Iris pigment epithelial cell (primary cell): ENCODE measurements at regions not wholly inside any gene's neighbourhood (a gene's known extent, or its start where the extent isn't known, plus 50 kb on each side); places are given as distances from the start of the nearest gene placed in this dataset.

Experiments used
- DNase-seq: peaks from one replicate; pipeline ENCODE4 v3.0.0-alpha.2; 2011; ENCODE audit warnings: low read depth

GRCh38 chr5:173719731-173720082 lies 103.3 kb upstream of the BOD1 start:
- no peak for DNase-seq

GRCh38 chr5:173720286-173720952 lies 104.0 kb upstream of the BOD1 start:
- DNase-seq, result no peak

GRCh38 chr5:173720953-173721600 lies 104.6 kb upstream of the BOD1 start:
- DNase-seq, result no peak

- DNase-seq, result no peak
Observed at GRCh38 chr5:173721601-173722232, 105.3 kb upstream of the BOD1 start.

- DNase-seq, result peak; percentile 25
Observed at GRCh38 chr5:173726846-173727557, 110.6 kb upstream of the BOD1 start.

GRCh38 chr5:173727839-173728778 lies 111.7 kb upstream of the BOD1 start:
- DNase-seq, result no peak

GRCh38 chr5:173729079-173729765 lies 112.8 kb upstream of the BOD1 start:
- DNase-seq, result no peak

GRCh38 chr5:173730632-173731298 lies 114.3 kb upstream of the BOD1 start:
- no peak for DNase-seq

GRCh38 chr5:173733021-173733420 lies 116.6 kb upstream of the BOD1 start:
- DNase-seq, result no peak

- no peak for DNase-seq
Observed at GRCh38 chr5:173733425-173733824, 117.0 kb upstream of the BOD1 start.

GRCh38 chr5:173733831-173734501 lies 117.5 kb upstream of the BOD1 start:
- DNase-seq, result no peak

GRCh38 chr5:173734716-173735115 lies 118.3 kb upstream of the BOD1 start:
- no peak for DNase-seq

GRCh38 chr5:173735184-173735583 lies 118.7 kb upstream of the BOD1 start:
- no peak for DNase-seq

- no peak for DNase-seq
Observed at GRCh38 chr5:173735691-173736090, 119.2 kb upstream of the BOD1 start.

- DNase-seq, result no peak
Observed at GRCh38 chr5:173736374-173736773, 119.9 kb upstream of the BOD1 start.

- no peak for DNase-seq
Observed at GRCh38 chr5:173736923-173737412, 120.5 kb upstream of the BOD1 start.

GRCh38 chr5:173739741-173740140 lies 123.3 kb upstream of the BOD1 start:
- no peak for DNase-seq

- no peak for DNase-seq
Observed at GRCh38 chr5:173740400-173740799, 124.0 kb upstream of the BOD1 start.

GRCh38 chr5:173741087-173741486 lies 124.6 kb upstream of the BOD1 start:
- no peak for DNase-seq
